ENCODE measurements at regions not wholly inside any gene's neighbourhood (a gene's known extent, or its start where the extent isn't known, plus 50 kb on each side); places are given as distances from the start of the nearest gene placed in this dataset.
A peak's percentile ranks its signal among the peaks of the same experiment; 100 is the strongest.

DNA sequence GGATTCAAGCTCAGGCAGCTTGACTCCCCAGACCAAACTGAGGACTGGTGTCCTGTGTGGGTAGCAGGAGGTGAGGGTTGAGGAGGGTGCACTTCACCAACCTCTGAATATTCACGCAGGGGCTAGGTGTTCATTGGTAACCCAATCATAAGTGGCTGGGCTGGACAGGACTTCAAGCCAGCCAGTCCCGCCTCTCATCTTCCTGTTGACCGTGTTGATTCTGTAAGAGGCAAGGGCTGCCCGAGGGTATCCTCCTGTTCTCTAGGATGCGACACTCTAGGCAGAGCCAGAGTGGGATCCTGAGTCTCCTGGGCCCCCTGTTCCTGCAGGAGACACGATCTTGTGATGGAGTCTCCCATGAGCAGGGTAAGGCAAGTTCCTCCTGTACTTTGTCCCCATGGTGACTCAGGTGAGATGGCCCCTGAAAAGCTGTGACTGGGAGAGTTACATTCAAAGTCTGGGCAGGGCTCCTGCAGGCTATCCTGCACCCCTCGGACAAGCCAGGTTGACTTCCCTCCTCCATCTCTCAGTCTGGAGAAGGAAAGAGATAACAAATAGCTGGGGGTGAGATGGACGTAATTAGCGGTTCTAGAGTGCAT is 58.1 kb upstream of the POMGNT2 start:
- no peak for DNase-seq (ENCODE audit: low read depth in 1 of 2, low spot score in 1 of 2)
- Histone ChIP-seq H3K4me3 (no peak overlapping the region), H3K9me3 (0 out of 3 replicates have a peak, but pooled peaks cover 3% of the 10 kb centered on the region), H3K27ac (no peak overlapping the region), H3K4me2 (no peak overlapping the region), H3K4me1 (no peaks in the 10 kb centered on the region)
- WGBS (ENCODE audit: missing lambda C conversion rate) = 10% methylated on average over 7 of the region's 9 CpGs
- POLR2A ChIA-PET = no interaction called here
- no peak for FAIRE-seq
- ATAC-seq = no peak
- TF ChIP-seq CTCF (IDR thresholded peaks at IDR 0.05) = no peak
- TF ChIP-seq MAX (IDR thresholded peaks at IDR 0.05) = no peak
- CTCF ChIA-PET = interaction anchor here (1.4 to 2.7 kb wide), 2 partner anchors 10 to 202 kb away, joined by 3 to 9 read pairs; no protein-coding TSS in a partner anchor

- no peak for FAIRE-seq
- ChIA-PET POLR2A (no interaction called here), CTCF (interaction anchor here (0.7 to 2.1 kb wide), 4 partner anchors 190 to 340 kb away, joined by 3 to 11 read pairs (median 4); no protein-coding TSS in a partner anchor)
- Histone ChIP-seq H3K27ac (no peak overlapping the region), H3K4me2 (no peak overlapping the region), H3K4me1 (no peaks in the 10 kb centered on the region), H3K9me3 (0 out of 3 replicates have a peak, but pooled peaks cover 3% of the 10 kb centered on the region), H3K4me3 (no peak overlapping the region)
- peak in 1 of 2 experiments; percentile 31 for DNase-seq (ENCODE audit: low read depth in 1 of 2, low spot score in 1 of 2)
- ATAC-seq = peak in 1 of 2 experiments; percentile 55; a peak in 3 of 6 replicates
- TF ChIP-seq RNF2 (IDR thresholded peaks at IDR 0.05; ENCODE audit: borderline replicate concordance, low read depth) (no peak), NFE2L2 (conservative IDR thresholded peaks at IDR 0.05; ENCODE audit: low read length) (no peak), E2F6 (IDR thresholded peaks at IDR 0.05; ENCODE audit: borderline replicate concordance, low read depth) (no peak), RAD21 (conservative IDR thresholded peaks at IDR 0.05 in 1 of 2, IDR thresholded peaks at IDR 0.05 in 1 of 2) (peak; percentile 34 to 44; a peak in 3 of 5 replicates), SMC3 (IDR thresholded peaks at IDR 0.05) (0 out of 3 replicates have a peak, but pooled peaks have one; percentile 22), PHF8 (IDR thresholded peaks at IDR 0.05; ENCODE audit: borderline replicate concordance, low read depth) (no peak), EHF (CRISPR knock-in tag; IDR thresholded peaks at IDR 0.05) (no peak), JUNB (IDR thresholded peaks at IDR 0.05) (no peak), ATOH8 (CRISPR knock-in tag; IDR thresholded peaks at IDR 0.05; ENCODE audit: low read depth) (no peak), JUN (IDR thresholded peaks at IDR 0.05) (no peak), MAFK (IDR thresholded peaks at IDR 0.05; ENCODE audit: partially characterized antibody) (peak; percentile 30)
- 37% methylated on average over 11 of the region's 13 CpGs for WGBS (ENCODE audit: missing lambda C conversion rate)
Measured at GRCh38 chr3:43162230-43163084, 56.6 kb upstream of the POMGNT2 start.

DNA sequence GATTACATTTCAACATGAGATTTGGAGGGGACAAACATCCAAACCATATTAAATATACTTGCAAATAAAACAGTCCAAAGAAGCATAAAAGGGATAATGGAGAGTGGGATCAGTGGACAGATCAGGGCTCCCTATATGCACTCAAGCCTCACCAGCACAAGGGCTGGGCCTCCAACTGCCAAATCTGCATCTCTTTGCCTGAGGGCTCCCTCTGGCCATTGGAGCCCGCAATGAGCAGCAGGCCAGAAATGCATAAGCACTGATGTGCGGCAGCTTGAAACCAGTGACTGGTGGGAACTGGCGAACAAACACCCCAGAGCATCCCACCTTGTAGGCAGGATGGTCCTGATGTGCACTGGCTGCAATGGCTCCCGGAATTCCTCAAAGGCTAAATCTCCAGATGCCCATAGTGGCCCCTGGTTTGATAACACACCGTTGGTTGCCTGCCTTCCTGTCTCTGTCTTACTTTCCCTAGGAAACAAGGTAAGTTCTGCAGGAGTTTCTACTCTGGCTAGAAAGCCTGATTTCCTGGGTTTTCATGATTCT is 55.9 kb upstream of the POMGNT2 start:
- WGBS (ENCODE audit: missing lambda C conversion rate) = 28% methylated on average over 4 of the region's 5 CpGs
- CTCF ChIA-PET = interaction anchor here (0.7 to 2.1 kb wide), 5 partner anchors 19 to 341 kb away, joined by 3 to 11 read pairs (median 4); no protein-coding TSS in a partner anchor
- no peak overlapping the region for H3K27ac ChIP-seq
- no peak overlapping the region for H3K4me2 ChIP-seq
- FAIRE-seq (no peak), DNase-seq (ENCODE audit: low read depth in 1 of 2, low spot score in 1 of 2) (no peak), ATAC-seq (no peak)
- no peak overlapping the region for H3K4me3 ChIP-seq
- POLR2A ChIA-PET = no interaction called here
- no peaks in the 10 kb centered on the region for H3K4me1 ChIP-seq
- H3K9me3 ChIP-seq = 0 out of 3 replicates have a peak, but pooled peaks cover 3% of the 10 kb centered on the region
- TF ChIP-seq, protein P1, sequence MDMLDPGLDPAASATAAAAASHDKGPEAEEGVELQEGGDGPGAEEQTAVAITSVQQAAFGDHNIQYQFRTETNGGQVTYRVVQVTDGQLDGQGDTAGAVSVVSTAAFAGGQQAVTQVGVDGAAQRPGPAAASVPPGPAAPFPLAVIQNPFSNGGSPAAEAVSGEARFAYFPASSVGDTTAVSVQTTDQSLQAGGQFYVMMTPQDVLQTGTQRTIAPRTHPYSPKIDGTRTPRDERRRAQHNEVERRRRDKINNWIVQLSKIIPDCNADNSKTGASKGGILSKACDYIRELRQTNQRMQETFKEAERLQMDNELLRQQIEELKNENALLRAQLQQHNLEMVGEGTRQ (IDR thresholded peaks at IDR 0.05) = no peak
- no peak for TF ChIP-seq NFE2L2 (conservative IDR thresholded peaks at IDR 0.05; ENCODE audit: low read length)
- TF ChIP-seq ELK1 (IDR thresholded peaks at IDR 0.05; ENCODE audit: low read depth, low read length) = no peak
- no peak for TF ChIP-seq CBX2 (IDR thresholded peaks at IDR 0.05; ENCODE audit: borderline replicate concordance, low read depth)
- no peak for TF ChIP-seq TP53 (CRISPR knock-in tag; IDR thresholded peaks at IDR 0.05)
- no peak for TF ChIP-seq RAD21 (conservative IDR thresholded peaks at IDR 0.05 in 1 of 2, IDR thresholded peaks at IDR 0.05 in 1 of 2)
- no peak for TF ChIP-seq FOSB (CRISPR knock-in tag; IDR thresholded peaks at IDR 0.05)
- no peak for TF ChIP-seq ZFP36 (IDR thresholded peaks at IDR 0.05; ENCODE audit: borderline replicate concordance, partially characterized antibody)
- TF ChIP-seq REST (IDR thresholded peaks at IDR 0.05) = no peak

Data from A549 (cell line).